ENCODE measurements at regions not wholly inside any gene's neighbourhood (a gene's known extent, or its start where the extent isn't known, plus 50 kb on each side); places are given as distances from the start of the nearest gene placed in this dataset.
"Not testable (repeated sequence)": the region's sequence is repeated elsewhere in the genome, so short reads cannot be mapped to it uniquely, and the experiment has no call there.

- Histone ChIP-seq H3K36me3 (replicated peaks in 1 of 2) (no peaks in the 10 kb centered on the region), H3K27ac (no peak overlapping the region), H3K27me3 (no peaks in the 10 kb centered on the region), H3K9me3 (replicated peaks in 1 of 3) (no peaks in the 10 kb centered on the region), H3K4me3 (no peak overlapping the region), H3K4me1 (replicated peaks in 1 of 2) (no peaks in the 10 kb centered on the region)
- no peak for TF ChIP-seq POLR2A (IDR thresholded peaks at IDR 0.05)
- TF ChIP-seq, protein P1, sequence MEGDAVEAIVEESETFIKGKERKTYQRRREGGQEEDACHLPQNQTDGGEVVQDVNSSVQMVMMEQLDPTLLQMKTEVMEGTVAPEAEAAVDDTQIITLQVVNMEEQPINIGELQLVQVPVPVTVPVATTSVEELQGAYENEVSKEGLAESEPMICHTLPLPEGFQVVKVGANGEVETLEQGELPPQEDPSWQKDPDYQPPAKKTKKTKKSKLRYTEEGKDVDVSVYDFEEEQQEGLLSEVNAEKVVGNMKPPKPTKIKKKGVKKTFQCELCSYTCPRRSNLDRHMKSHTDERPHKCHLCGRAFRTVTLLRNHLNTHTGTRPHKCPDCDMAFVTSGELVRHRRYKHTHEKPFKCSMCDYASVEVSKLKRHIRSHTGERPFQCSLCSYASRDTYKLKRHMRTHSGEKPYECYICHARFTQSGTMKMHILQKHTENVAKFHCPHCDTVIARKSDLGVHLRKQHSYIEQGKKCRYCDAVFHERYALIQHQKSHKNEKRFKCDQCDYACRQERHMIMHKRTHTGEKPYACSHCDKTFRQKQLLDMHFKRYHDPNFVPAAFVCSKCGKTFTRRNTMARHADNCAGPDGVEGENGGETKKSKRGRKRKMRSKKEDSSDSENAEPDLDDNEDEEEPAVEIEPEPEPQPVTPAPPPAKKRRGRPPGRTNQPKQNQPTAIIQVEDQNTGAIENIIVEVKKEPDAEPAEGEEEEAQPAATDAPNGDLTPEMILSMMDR (IDR thresholded peaks at IDR 0.05): no peak
- DNase-seq: no peak
- 88 to 96% (median 90%) methylated on average over 5 of the region's 5 CpGs for WGBS, 4 donors
- intact Hi-C loops (cut with DNase I): no loop called here
Measured at GRCh38 chr6:139519571-139520031, 145.2 kb upstream of the CITED2 start.

DNA sequence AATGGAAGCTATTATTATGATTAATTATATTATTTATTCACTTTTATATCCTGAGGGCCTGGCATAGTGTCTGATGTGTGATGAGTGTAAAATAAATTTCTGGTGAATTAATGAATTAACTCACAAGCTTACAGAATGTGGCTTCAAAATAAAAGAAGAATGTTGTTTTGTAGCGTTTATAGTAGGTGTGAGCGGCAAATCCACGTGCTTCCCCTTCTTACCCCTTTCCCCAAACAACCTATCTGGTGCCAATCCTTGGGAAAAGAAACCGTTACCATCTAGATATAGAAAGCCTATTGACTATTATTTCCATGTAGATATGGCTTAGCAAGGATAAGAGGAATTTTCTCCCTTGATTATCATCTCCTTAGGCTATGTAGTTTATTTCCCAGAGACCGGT is 144.6 kb upstream of the CITED2 start:
- Histone ChIP-seq H3K4me3 (no peak overlapping the region), H3K9me3 (replicated peaks in 1 of 3) (no peaks in the 10 kb centered on the region), H3K36me3 (replicated peaks in 1 of 2) (no peaks in the 10 kb centered on the region), H3K4me1 (replicated peaks in 1 of 2) (no peaks in the 10 kb centered on the region), H3K27me3 (no peaks in the 10 kb centered on the region), H3K27ac (no peak overlapping the region)
- TF ChIP-seq, protein P1 (IDR thresholded peaks at IDR 0.05): no peak
- no peak for TF ChIP-seq POLR2A (IDR thresholded peaks at IDR 0.05)
- intact Hi-C loops (cut with DNase I): no loop called here
- no peak for DNase-seq
- 91 to 96% (median 96%) methylated on average over 5 of the region's 5 CpGs for WGBS, 4 donors

- Histone ChIP-seq H3K4me3 (no peak overlapping the region), H3K36me3 (replicated peaks in 1 of 2) (no peaks in the 10 kb centered on the region), H3K27me3 (no peaks in the 10 kb centered on the region), H3K27ac (no peak overlapping the region), H3K4me1 (replicated peaks in 1 of 2) (no peaks in the 10 kb centered on the region), H3K9me3 (replicated peaks in 1 of 3) (no peaks in the 10 kb centered on the region)
- no peak for TF ChIP-seq POLR2A (IDR thresholded peaks at IDR 0.05)
- TF ChIP-seq, protein P1 (IDR thresholded peaks at IDR 0.05): no peak
- WGBS, 4 donors: 91 to 96% (median 93%) methylated on average over 12 of the region's 12 CpGs
- no peak for DNase-seq
- intact Hi-C loops (cut with DNase I): no loop called here
Measured at GRCh38 chr6:139518556-139519091, 144.2 kb upstream of the CITED2 start.

DNA sequence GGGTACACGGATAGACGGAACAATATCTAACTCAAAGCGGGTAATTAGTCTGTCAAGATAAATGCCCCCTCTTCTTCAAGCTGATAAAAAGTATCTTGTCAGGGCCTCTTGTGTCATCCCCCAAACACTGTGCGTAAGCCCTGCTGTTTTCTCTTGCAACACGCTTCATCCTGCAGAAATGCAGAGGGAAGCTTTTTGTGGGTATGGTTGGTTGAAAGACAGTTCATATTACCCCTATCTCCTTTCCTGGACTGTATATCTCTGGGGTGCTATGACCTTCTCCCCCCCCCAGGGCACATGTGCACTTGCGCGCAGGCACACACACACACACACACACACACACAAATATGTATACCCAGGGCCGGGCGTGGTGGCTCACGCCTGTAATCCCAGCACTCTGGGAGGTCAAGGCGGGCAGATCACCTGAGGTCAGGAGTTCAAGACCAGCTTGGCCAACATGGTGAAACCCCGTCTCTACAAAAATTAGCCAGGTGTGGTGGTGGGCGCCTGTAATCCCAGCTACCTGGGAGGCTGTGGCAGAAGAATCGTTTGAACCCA is 143.6 kb upstream of the CITED2 start:
- H3K36me3 ChIP-seq (replicated peaks in 1 of 2); H3K27ac ChIP-seq; H3K4me1 ChIP-seq (replicated peaks in 1 of 2); intact Hi-C loops (cut with DNase I); H3K4me3 ChIP-seq; H3K9me3 ChIP-seq (replicated peaks in 1 of 3); DNase-seq; H3K27me3 ChIP-seq: not testable (repeated sequence)
- WGBS, 4 donors: 83 to 91% (median 84%) methylated on average over 9 to 14 of the region's 14 CpGs

DNA sequence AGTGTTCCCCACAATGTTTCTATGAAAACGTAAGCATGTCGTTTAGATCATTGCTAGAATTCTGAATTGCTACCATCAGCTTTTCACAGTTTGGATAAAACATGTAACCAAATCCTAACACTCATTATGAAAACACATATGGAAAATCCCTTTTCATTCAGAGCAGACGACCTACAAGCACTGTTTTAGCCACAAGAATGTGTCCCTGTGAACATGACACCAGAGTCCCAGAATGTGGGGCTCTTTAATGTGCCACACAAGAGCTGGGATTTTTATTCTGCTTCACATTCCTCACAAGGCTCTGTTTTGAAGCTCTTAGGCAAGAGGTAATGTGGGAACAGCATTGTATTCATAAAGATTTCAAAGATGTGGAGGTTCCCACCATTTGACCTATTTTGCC is 141.1 kb upstream of the CITED2 start:
- WGBS, 4 donors: 75 to 88% (median 81%) methylated on average over 3 of the region's 3 CpGs
- no peak overlapping the region for H3K4me3 ChIP-seq
- H3K27me3 ChIP-seq: no peaks in the 10 kb centered on the region

More for the DNA sequence above, 141.1 kb upstream of the CITED2 start:
- TF ChIP-seq, protein P1 (IDR thresholded peaks at IDR 0.05): no peak
- TF ChIP-seq POLR2A (IDR thresholded peaks at IDR 0.05): no peak
- DNase-seq: no peak
- intact Hi-C loops (cut with DNase I): no loop called here
- no peaks in the 10 kb centered on the region for H3K36me3 ChIP-seq (replicated peaks in 1 of 2)
- H3K27ac ChIP-seq: no peak overlapping the region
- no peaks in the 10 kb centered on the region for H3K9me3 ChIP-seq (replicated peaks in 1 of 3)
- no peaks in the 10 kb centered on the region for H3K4me1 ChIP-seq (replicated peaks in 1 of 2)
